K562 (cell line): ENCODE measurements at regions not wholly inside any gene's neighbourhood (a gene's known extent, or its start where the extent isn't known, plus 50 kb on each side); places are given as distances from the start of the nearest gene placed in this dataset.
"Not testable (repeated sequence)": the region's sequence is repeated elsewhere in the genome, so short reads cannot be mapped to it uniquely, and the experiment has no call there.

Source experiments
- C11orf30 ChIP-seq: fragments of 450-650 bp; IDR thresholded peaks from 2 replicates; pipeline ENCODE4 v1.6.1; 2016; ENCODE audit warnings: low read depth, mild to moderate bottlenecking
- CTCF ChIP-seq, 3 experiments: IDR thresholded peaks in 2 of 3; conservative IDR thresholded peaks in 1 of 3; 2 replicates each; pipeline ENCODE4 v1.5.1; 2011 to 2012; ENCODE audit warnings: low read length in 3 of 3, mild to moderate bottlenecking in 3 of 3, control low read depth in 2 of 3, improper control_type of control experiment in 1 of 3, inconsistent platforms in 1 of 3, low read depth in 1 of 3, mixed read lengths in 1 of 3, moderate library complexity in 1 of 3; ENCODE audit not compliant: insufficient read depth in 2 of 3
- ELF1 ChIP-seq: fragments of 200-800 bp; sonication (Bioruptor generic); IDR thresholded peaks from 2 replicates; pipeline ENCODE4 v1.6.1; 2016; ENCODE audit warnings: missing genetic modification characterization, missing compliant biosample characterization
- ETV6 ChIP-seq, 3 experiments: fragments of 150-350 bp in 1 of 3; sonication (generic) in 1 of 3; formaldehyde crosslinking in 1 of 3; IDR thresholded peaks; 2 replicates each; pipeline versions ENCODE4 v1.6.1 to v1.8.0; 2014 to 2022; ENCODE audit warnings: borderline replicate concordance in 2 of 3, low read depth in 2 of 3, antibody characterized with exemption in 1 of 3, low read length in 1 of 3, mild to moderate bottlenecking in 1 of 3, missing genetic modification reagents in 1 of 3
- HDAC6 ChIP-seq: IDR thresholded peaks from 2 replicates; pipeline ENCODE4 v1.6.1; 2012; ENCODE audit warnings: low read depth, mild to moderate bottlenecking, control low read depth, inconsistent platforms, low read length, moderate library complexity
- NFYB ChIP-seq: IDR thresholded peaks from 2 replicates; pipeline ENCODE4 v1.6.1; 2011; ENCODE audit warnings: mild to moderate bottlenecking, moderate library complexity; ENCODE audit not compliant: insufficient read length; ENCODE audit errors: extremely low read depth
- ZBTB7A ChIP-seq: IDR thresholded peaks from 2 replicates; pipeline ENCODE4 v1.6.1; 2011; ENCODE audit warnings: low read depth, mild to moderate bottlenecking, low read length, moderate library complexity, borderline replicate concordance; ENCODE audit not compliant: control insufficient read depth
- ZNF780A ChIP-seq: fragments of 250-450 bp; sonication (Bioruptor Pico); IDR thresholded peaks from 2 replicates; pipeline ENCODE4 v1.5.0; 2021; ENCODE audit warnings: mild to moderate bottlenecking

GRCh38 chr18:39227769-39228168, 1662.2 kb upstream of the CELF4 start:
- not testable (repeated sequence) for TF ChIP-seq ZBTB7A; CTCF (IDR thresholded peaks at IDR 0.05 in 2 of 3, conservative IDR thresholded peaks at IDR 0.05 in 1 of 3; ENCODE audit: insufficient read depth in 2 of 3, low read depth in 1 of 3, low read length in 3 of 3); ETV6 (IDR thresholded peaks at IDR 0.05; ENCODE audit: borderline replicate concordance in 1 of 2, low read depth in 2 of 2, low read length in 1 of 2); ETV6 (CRISPR knock-in tag; IDR thresholded peaks at IDR 0.05; ENCODE audit: borderline replicate concordance); HDAC6; ZNF780A (CRISPR knock-in tag); C11orf30; NFYB; ELF1
